ENCODE measurements at regions not wholly inside any gene's neighbourhood (a gene's known extent, or its start where the extent isn't known, plus 50 kb on each side); places are given as distances from the start of the nearest gene placed in this dataset.

- DNase-seq (ENCODE audit: low read depth), result no peak
Measured at GRCh38 chr5:2491846-2492245, 259.6 kb downstream of the IRX2 start.

- no peak for DNase-seq (ENCODE audit: low read depth)
Measured at GRCh38 chr5:2489306-2489705, 262.2 kb downstream of the IRX2 start.

- DNase-seq (ENCODE audit: low read depth), result no peak
Measured at GRCh38 chr5:2488593-2488992, 262.9 kb downstream of the IRX2 start.

- no peak for DNase-seq (ENCODE audit: low read depth)
Measured at GRCh38 chr5:2487152-2487763, 264.2 kb downstream of the IRX2 start.

- DNase-seq (ENCODE audit: low read depth), result no peak
Measured at GRCh38 chr5:2486373-2486772, 265.1 kb downstream of the IRX2 start.

GRCh38 chr5:2482778-2483177, 268.7 kb downstream of the IRX2 start:
- no peak for DNase-seq (ENCODE audit: low read depth)

- DNase-seq (ENCODE audit: low read depth), result no peak
Measured at GRCh38 chr5:2480871-2481270, 270.6 kb downstream of the IRX2 start.

- DNase-seq (ENCODE audit: low read depth), result no peak
Measured at GRCh38 chr5:2475902-2476301, 275.6 kb downstream of the IRX2 start.

GRCh38 chr5:2472670-2473069, 278.8 kb downstream of the IRX2 start:
- no peak for DNase-seq (ENCODE audit: low read depth)

- no peak for DNase-seq (ENCODE audit: low read depth)
Measured at GRCh38 chr5:2471152-2471879, 280.2 kb downstream of the IRX2 start.

- DNase-seq (ENCODE audit: low read depth), result no peak
Measured at GRCh38 chr5:2466966-2467365, 284.5 kb downstream of the IRX2 start.

GRCh38 chr5:2465383-2465782, 286.1 kb downstream of the IRX2 start:
- DNase-seq (ENCODE audit: low read depth), result no peak

- DNase-seq (ENCODE audit: low read depth), result no peak
Measured at GRCh38 chr5:2464141-2464540, 287.3 kb downstream of the IRX2 start.

- no peak for DNase-seq (ENCODE audit: low read depth)
Measured at GRCh38 chr5:2461701-2462691, 289.5 kb downstream of the IRX2 start.

GRCh38 chr5:2460098-2460497, 291.4 kb downstream of the IRX2 start:
- no peak for DNase-seq (ENCODE audit: low read depth)

- no peak for DNase-seq (ENCODE audit: low read depth)
Measured at GRCh38 chr5:2459251-2459650, 292.2 kb downstream of the IRX2 start.

- DNase-seq (ENCODE audit: low read depth), result no peak
Measured at GRCh38 chr5:2455878-2456277, 295.6 kb downstream of the IRX2 start.

GRCh38 chr5:2454876-2455275, 296.6 kb downstream of the IRX2 start:
- DNase-seq (ENCODE audit: low read depth), result no peak

GRCh38 chr5:2453781-2454180, 297.7 kb downstream of the IRX2 start:
- no peak for DNase-seq (ENCODE audit: low read depth)

GRCh38 chr5:2451100-2451499, 300.4 kb downstream of the IRX2 start:
- no peak for DNase-seq (ENCODE audit: low read depth)

GRCh38 chr5:2442496-2443354, 308.8 kb downstream of the IRX2 start:
- DNase-seq (ENCODE audit: low read depth), result no peak

Data from fibroblast of the conjunctiva (primary cell).